GM10266 (cell line): ENCODE measurements at regions not wholly inside any gene's neighbourhood (a gene's known extent, or its start where the extent isn't known, plus 50 kb on each side); places are given as distances from the start of the nearest gene placed in this dataset.

Experiments used
- DNase-seq: peaks from one replicate; pipeline ENCODE4 v3.0.0; 2012; ENCODE audit errors: extremely low spot score
- TF ChIP-seq, protein P1 (sequence below): IDR thresholded peaks from 2 replicates; pipeline ENCODE4 v1.5.1; 2012; ENCODE audit warnings: mild to moderate bottlenecking, low read depth; ENCODE audit not compliant: control insufficient read depth, insufficient read depth; ENCODE audit errors: missing control alignments

GRCh38 chr18:6465281-6465680 is 50.6 kb upstream of the L3MBTL4 start:
- no peak for DNase-seq
- TF ChIP-seq, protein P1, sequence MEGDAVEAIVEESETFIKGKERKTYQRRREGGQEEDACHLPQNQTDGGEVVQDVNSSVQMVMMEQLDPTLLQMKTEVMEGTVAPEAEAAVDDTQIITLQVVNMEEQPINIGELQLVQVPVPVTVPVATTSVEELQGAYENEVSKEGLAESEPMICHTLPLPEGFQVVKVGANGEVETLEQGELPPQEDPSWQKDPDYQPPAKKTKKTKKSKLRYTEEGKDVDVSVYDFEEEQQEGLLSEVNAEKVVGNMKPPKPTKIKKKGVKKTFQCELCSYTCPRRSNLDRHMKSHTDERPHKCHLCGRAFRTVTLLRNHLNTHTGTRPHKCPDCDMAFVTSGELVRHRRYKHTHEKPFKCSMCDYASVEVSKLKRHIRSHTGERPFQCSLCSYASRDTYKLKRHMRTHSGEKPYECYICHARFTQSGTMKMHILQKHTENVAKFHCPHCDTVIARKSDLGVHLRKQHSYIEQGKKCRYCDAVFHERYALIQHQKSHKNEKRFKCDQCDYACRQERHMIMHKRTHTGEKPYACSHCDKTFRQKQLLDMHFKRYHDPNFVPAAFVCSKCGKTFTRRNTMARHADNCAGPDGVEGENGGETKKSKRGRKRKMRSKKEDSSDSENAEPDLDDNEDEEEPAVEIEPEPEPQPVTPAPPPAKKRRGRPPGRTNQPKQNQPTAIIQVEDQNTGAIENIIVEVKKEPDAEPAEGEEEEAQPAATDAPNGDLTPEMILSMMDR: no peak

- no peak for DNase-seq
- TF ChIP-seq, protein P1: no peak
Observed at GRCh38 chr18:6476190-6476589, 61.5 kb upstream of the L3MBTL4 start.

DNA sequence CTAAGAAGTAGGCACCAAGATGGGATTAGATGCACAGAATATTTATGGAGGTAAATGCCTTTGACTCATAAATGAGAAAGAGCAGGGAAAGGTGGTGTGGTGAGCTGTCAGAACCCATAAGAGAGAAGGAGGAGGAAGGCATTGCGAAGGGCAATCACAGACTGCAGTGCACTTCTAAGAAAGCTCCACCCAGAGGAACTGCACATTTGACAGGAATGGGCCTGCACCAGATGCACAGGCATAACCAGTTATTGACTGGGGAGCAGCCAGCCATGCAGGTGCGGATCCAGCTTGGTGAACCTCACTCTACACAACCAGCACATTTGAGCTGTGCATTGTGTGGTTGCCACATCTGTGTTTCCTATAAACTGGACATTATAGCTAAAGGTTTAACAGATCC is 62.2 kb upstream of the L3MBTL4 start:
- DNase-seq: no peak
- TF ChIP-seq, protein P1: no peak

- DNase-seq: no peak
- TF ChIP-seq, protein P1: no peak
Observed at GRCh38 chr18:6478121-6478520, 63.4 kb upstream of the L3MBTL4 start.

- TF ChIP-seq, protein P1: no peak
- no peak for DNase-seq
Observed at GRCh38 chr18:6479699-6480098, 65.0 kb upstream of the L3MBTL4 start.

GRCh38 chr18:6482198-6482977 is 67.7 kb upstream of the L3MBTL4 start:
- peak; percentile 69 for DNase-seq
- TF ChIP-seq, protein P1: peak; percentile 88

- TF ChIP-seq, protein P1: no peak
- DNase-seq: no peak
Observed at GRCh38 chr18:6484659-6485058, 69.9 kb upstream of the L3MBTL4 start.
